ENCODE measurements at regions not wholly inside any gene's neighbourhood (a gene's known extent, or its start where the extent isn't known, plus 50 kb on each side); places are given as distances from the start of the nearest gene placed in this dataset.

DNA sequence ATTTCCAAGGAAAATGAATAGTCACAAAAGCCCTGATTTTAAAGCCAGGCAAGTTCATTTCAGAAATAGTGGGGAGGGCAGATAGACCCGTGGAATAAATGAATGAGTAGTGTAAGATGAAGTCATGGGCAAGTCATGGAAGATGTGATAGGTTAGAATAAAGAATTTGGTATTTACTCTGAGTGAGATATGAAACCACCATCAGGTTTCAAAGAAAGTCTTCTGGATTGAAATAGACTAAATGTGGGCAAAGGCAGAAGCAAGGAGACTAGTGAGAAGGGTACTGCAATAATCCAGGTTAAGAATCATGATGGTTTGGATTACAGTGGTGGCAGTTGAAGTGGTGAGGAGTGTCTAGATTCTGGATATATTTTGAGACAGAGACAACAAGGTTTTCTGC, 218.5 kb upstream of the AFF2 start:
- TF ChIP-seq, protein P1, sequence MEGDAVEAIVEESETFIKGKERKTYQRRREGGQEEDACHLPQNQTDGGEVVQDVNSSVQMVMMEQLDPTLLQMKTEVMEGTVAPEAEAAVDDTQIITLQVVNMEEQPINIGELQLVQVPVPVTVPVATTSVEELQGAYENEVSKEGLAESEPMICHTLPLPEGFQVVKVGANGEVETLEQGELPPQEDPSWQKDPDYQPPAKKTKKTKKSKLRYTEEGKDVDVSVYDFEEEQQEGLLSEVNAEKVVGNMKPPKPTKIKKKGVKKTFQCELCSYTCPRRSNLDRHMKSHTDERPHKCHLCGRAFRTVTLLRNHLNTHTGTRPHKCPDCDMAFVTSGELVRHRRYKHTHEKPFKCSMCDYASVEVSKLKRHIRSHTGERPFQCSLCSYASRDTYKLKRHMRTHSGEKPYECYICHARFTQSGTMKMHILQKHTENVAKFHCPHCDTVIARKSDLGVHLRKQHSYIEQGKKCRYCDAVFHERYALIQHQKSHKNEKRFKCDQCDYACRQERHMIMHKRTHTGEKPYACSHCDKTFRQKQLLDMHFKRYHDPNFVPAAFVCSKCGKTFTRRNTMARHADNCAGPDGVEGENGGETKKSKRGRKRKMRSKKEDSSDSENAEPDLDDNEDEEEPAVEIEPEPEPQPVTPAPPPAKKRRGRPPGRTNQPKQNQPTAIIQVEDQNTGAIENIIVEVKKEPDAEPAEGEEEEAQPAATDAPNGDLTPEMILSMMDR (IDR thresholded peaks at IDR 0.05; ENCODE audit: low read depth, low read length) = no peak
- TF ChIP-seq EZH2phosphoT487 (IDR thresholded peaks at IDR 0.05; ENCODE audit: low read depth) = no peak
